Uterus (tissue), 2 donors: ENCODE measurements at regions not wholly inside any gene's neighbourhood (a gene's known extent, or its start where the extent isn't known, plus 50 kb on each side); places are given as distances from the start of the nearest gene placed in this dataset.

Experiments used
- POLR2A ChIP-seq, 2 donors: fragments of 450-650 bp; IDR thresholded peaks; one replicate each; pipeline ENCODE4 v1.6.1; 2016; ENCODE audit warnings: antibody characterized with exemption in 2 of 2, mild to moderate bottlenecking in 1 of 2, moderate library complexity in 1 of 2
- TF ChIP-seq, protein P1 (sequence below), 4 experiments: fragments of 200-600 bp in 2 of 4; fragments of 450-650 bp in 2 of 4; sonication (generic) in 2 of 4; IDR thresholded peaks; one replicate each; pipeline ENCODE4 v1.5.1; 2016 to 2019; ENCODE audit warnings: antibody characterized with exemption in 4 of 4, mild to moderate bottlenecking in 2 of 4, moderate library complexity in 1 of 4

DNA sequence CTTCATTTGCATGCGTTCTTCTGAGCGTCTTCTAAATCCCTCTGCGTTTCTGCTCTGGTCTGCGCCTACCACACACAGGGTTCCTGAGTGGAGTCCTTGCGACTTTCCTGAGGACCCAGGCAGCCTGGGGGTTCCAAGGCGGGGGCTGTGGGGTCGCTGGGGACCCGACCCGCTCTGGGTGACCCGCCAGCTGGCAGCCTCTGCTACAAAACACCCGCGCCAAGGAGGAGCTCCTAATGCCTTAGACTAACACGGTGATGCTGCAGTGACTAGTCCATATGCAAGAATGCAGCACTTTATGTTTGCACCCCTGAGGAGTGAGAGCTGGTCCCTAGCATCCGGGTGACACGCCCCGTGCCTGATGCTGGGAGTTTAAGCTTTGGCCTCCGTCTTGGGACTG lies 367.0 kb upstream of the POM121L12 start:
- TF ChIP-seq, protein P1, sequence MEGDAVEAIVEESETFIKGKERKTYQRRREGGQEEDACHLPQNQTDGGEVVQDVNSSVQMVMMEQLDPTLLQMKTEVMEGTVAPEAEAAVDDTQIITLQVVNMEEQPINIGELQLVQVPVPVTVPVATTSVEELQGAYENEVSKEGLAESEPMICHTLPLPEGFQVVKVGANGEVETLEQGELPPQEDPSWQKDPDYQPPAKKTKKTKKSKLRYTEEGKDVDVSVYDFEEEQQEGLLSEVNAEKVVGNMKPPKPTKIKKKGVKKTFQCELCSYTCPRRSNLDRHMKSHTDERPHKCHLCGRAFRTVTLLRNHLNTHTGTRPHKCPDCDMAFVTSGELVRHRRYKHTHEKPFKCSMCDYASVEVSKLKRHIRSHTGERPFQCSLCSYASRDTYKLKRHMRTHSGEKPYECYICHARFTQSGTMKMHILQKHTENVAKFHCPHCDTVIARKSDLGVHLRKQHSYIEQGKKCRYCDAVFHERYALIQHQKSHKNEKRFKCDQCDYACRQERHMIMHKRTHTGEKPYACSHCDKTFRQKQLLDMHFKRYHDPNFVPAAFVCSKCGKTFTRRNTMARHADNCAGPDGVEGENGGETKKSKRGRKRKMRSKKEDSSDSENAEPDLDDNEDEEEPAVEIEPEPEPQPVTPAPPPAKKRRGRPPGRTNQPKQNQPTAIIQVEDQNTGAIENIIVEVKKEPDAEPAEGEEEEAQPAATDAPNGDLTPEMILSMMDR (IDR thresholded peaks at IDR 0.05): no peak
- no peak for TF ChIP-seq POLR2A (IDR thresholded peaks at IDR 0.05)
